ENCODE measurements at regions not wholly inside any gene's neighbourhood (a gene's known extent, or its start where the extent isn't known, plus 50 kb on each side); places are given as distances from the start of the nearest gene placed in this dataset.

DNA sequence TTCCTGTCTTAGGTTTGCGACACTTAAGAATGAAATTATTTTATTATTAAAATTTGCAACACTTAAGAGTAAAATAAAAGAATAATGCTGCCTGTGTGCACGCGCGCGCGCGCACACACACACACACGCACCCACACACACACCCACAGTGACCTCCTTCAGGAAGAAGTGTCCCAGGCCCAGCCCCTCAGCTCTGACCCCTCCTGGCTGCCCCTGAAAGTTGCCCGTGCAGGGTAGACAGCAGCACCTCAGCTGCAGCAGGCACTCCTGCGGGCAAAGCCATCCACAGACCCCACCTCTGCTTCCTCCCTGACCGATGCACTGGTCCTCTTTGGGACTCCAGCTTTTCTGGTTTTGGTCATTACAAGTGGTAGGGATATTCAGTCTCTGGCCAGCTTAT lies 478.2 kb downstream of the NTRK3 start:
- Histone ChIP-seq H3K4me3 (no peak overlapping the region), H3K36me3 (replicated peaks in 1 of 2) (no peaks in the 10 kb centered on the region), H3K4me1 (replicated peaks in 1 of 2) (no peaks in the 10 kb centered on the region), H3K27me3 (no peaks in the 10 kb centered on the region), H3K27ac (no peak overlapping the region), H3K9me3 (replicated peaks in 1 of 3) (no peaks in the 10 kb centered on the region)
- intact Hi-C loops (cut with DNase I): no loop called here
- DNase-seq: no peak
- TF ChIP-seq POLR2A (IDR thresholded peaks at IDR 0.05) (no peak), CTCF (IDR thresholded peaks at IDR 0.05) (no peak)
- WGBS, 4 donors: 80 to 89% (median 84%) methylated on average over 11 of the region's 11 CpGs

GRCh38 chr15:87777054-87777561 lies 479.4 kb downstream of the NTRK3 start:
- no peak overlapping the region for H3K4me3 ChIP-seq
- H3K27ac ChIP-seq: no peak overlapping the region
- peak in 5 of 7 donors; percentile 15 to 56 (median 22) for DNase-seq
- no peaks in the 10 kb centered on the region for H3K4me1 ChIP-seq (replicated peaks in 1 of 2)
- H3K36me3 ChIP-seq (replicated peaks in 1 of 2): no peaks in the 10 kb centered on the region
- intact Hi-C loops (cut with DNase I): no loop called here
- H3K9me3 ChIP-seq (replicated peaks in 1 of 3): no peaks in the 10 kb centered on the region
- WGBS, 4 donors: 52 to 64% (median 62%) methylated on average over 3 of the region's 3 CpGs
- H3K27me3 ChIP-seq: no peaks in the 10 kb centered on the region
- no peak for TF ChIP-seq CTCF (IDR thresholded peaks at IDR 0.05)
- TF ChIP-seq POLR2A (IDR thresholded peaks at IDR 0.05): no peak

GRCh38 chr15:87767516-87767915 lies 489.0 kb downstream of the NTRK3 start:
- no peak overlapping the region for H3K27ac ChIP-seq
- DNase-seq: no peak
- H3K4me1 ChIP-seq (replicated peaks in 1 of 2): no peaks in the 10 kb centered on the region
- H3K27me3 ChIP-seq: no peaks in the 10 kb centered on the region
- no peak overlapping the region for H3K4me3 ChIP-seq
- TF ChIP-seq POLR2A (IDR thresholded peaks at IDR 0.05) (no peak), CTCF (IDR thresholded peaks at IDR 0.05) (no peak)
- H3K9me3 ChIP-seq (replicated peaks in 1 of 3): no peaks in the 10 kb centered on the region
- H3K36me3 ChIP-seq (replicated peaks in 1 of 2): no peaks in the 10 kb centered on the region
- 86 to 89% (median 87%) methylated on average over 3 of the region's 3 CpGs for WGBS, 4 donors
- intact Hi-C loops (cut with DNase I): no loop called here

DNA sequence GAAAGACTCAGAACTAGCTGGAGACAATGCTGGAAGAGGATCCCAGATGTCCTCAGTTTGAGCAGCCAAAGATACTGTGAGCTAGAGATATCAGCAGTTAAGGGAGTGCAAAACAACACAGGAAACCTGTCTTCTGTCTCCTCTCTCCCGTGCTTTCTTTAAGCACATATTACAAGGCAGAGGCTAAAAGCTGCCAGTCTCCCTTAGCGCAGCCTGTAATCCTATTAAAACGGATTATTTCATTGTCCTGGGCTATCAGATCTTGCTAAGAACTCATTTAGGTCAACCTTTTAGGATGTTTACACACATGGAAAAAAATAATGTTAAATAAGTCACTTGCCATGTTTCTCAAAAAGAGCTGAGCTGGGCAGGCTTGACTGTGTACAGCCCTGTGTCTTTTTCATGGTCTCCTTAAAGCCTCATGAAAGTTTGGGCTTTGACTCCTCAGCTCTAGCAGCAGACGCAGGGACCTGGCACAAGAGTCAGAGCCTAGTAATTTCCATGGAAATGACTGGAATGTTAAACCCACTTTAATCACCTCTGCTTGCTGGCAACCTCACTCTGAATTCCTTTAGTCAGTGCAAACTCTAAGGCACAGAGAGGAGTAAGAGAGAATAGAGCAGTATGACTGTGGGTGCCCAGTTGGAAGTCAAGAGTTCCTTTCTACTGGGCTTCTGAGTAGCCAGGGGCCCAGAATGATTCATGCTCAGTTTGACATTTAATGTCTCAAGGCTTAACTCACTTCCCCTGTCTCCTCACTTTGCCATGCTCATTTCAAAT lies 491.9 kb downstream of the NTRK3 start:
- no peaks in the 10 kb centered on the region for H3K9me3 ChIP-seq (replicated peaks in 1 of 3)
- H3K4me3 ChIP-seq: no peak overlapping the region
- H3K27me3 ChIP-seq: no peaks in the 10 kb centered on the region
- intact Hi-C loops (cut with DNase I): no loop called here
- no peak for DNase-seq
- H3K36me3 ChIP-seq (replicated peaks in 1 of 2): no peaks in the 10 kb centered on the region
- TF ChIP-seq CTCF (IDR thresholded peaks at IDR 0.05) (no peak), POLR2A (IDR thresholded peaks at IDR 0.05) (no peak)
- H3K4me1 ChIP-seq (replicated peaks in 1 of 2): peaks cover 0 to 9% of the 10 kb centered on the region in 2 donors
- 62 to 81% (median 73%) methylated on average over 4 of the region's 4 CpGs for WGBS, 4 donors
- no peak overlapping the region for H3K27ac ChIP-seq
